Mucosa of descending colon (tissue), 3 donors: ENCODE measurements at regions not wholly inside any gene's neighbourhood (a gene's known extent, or its start where the extent isn't known, plus 50 kb on each side); places are given as distances from the start of the nearest gene placed in this dataset.

Experiments
- ATAC-seq: fragments of 200-7000 bp; cut with Tn5 transposase; one replicate; pipeline ENCODE4 v1.9.1; 2020; ENCODE audit warnings: mild to moderate bottlenecking, moderate library complexity
- DNase-seq, 3 donors: peaks; one replicate each; pipeline ENCODE4 v3.0.0-alpha.2; 2020
- H3K36me3 ChIP-seq: fragments of 200-600 bp; one replicate; pipeline ENCODE4 v1.8.0; 2021; ENCODE audit warnings: low read depth, mild to moderate bottlenecking
- H3K4me1 ChIP-seq: fragments of 200-600 bp; one replicate; pipeline ENCODE4 v1.8.0; 2021; ENCODE audit warnings: low read depth, mild to moderate bottlenecking
- H3K4me3 ChIP-seq: fragments of 200-600 bp; one replicate; pipeline ENCODE4 v1.8.0; 2021; ENCODE audit warnings: mild to moderate bottlenecking
- H3K9me3 ChIP-seq: fragments of 200-600 bp; one replicate; pipeline ENCODE4 v1.8.0; 2021; ENCODE audit warnings: mild to moderate bottlenecking
- intact Hi-C, 2 donors: fragments of 100-400 bp; cut with DNase I in 1 of 2; cut with micrococcal nuclease in 1 of 2; formaldehyde crosslinking; loops; one replicate each; pipeline versions ENCODE4 v1.11.0 to v1.11.1; 2022; cut with DNase I, micrococcal nuclease
- TF ChIP-seq, protein P1 (sequence below): fragments of 200-600 bp; IDR thresholded peaks from one replicate; pipeline ENCODE4 v1.8.0; 2022; ENCODE audit warnings: antibody characterized with exemption, mild to moderate bottlenecking
- donor health status: DM: no; HTN: no; CAD: no; lungs with moderate emphysema.
- donor health status: DM: no; HTN: no; CAD: no.
- donor health status: DM: no; HTN: yes; CAD: no.

GRCh38 chr4:12712648-12713339 is 771.3 kb downstream of the RAB28 start:
- ATAC-seq, result no peak
- H3K4me3 ChIP-seq, result no peak overlapping the region
- TF ChIP-seq, protein P1, sequence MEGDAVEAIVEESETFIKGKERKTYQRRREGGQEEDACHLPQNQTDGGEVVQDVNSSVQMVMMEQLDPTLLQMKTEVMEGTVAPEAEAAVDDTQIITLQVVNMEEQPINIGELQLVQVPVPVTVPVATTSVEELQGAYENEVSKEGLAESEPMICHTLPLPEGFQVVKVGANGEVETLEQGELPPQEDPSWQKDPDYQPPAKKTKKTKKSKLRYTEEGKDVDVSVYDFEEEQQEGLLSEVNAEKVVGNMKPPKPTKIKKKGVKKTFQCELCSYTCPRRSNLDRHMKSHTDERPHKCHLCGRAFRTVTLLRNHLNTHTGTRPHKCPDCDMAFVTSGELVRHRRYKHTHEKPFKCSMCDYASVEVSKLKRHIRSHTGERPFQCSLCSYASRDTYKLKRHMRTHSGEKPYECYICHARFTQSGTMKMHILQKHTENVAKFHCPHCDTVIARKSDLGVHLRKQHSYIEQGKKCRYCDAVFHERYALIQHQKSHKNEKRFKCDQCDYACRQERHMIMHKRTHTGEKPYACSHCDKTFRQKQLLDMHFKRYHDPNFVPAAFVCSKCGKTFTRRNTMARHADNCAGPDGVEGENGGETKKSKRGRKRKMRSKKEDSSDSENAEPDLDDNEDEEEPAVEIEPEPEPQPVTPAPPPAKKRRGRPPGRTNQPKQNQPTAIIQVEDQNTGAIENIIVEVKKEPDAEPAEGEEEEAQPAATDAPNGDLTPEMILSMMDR, result no peak
- intact Hi-C loops, result no loop called here
- no peaks in the 10 kb centered on the region for H3K9me3 ChIP-seq
- H3K36me3 ChIP-seq, result no peaks in the 10 kb centered on the region
- no peaks in the 10 kb centered on the region for H3K4me1 ChIP-seq
- no peak for DNase-seq

DNA sequence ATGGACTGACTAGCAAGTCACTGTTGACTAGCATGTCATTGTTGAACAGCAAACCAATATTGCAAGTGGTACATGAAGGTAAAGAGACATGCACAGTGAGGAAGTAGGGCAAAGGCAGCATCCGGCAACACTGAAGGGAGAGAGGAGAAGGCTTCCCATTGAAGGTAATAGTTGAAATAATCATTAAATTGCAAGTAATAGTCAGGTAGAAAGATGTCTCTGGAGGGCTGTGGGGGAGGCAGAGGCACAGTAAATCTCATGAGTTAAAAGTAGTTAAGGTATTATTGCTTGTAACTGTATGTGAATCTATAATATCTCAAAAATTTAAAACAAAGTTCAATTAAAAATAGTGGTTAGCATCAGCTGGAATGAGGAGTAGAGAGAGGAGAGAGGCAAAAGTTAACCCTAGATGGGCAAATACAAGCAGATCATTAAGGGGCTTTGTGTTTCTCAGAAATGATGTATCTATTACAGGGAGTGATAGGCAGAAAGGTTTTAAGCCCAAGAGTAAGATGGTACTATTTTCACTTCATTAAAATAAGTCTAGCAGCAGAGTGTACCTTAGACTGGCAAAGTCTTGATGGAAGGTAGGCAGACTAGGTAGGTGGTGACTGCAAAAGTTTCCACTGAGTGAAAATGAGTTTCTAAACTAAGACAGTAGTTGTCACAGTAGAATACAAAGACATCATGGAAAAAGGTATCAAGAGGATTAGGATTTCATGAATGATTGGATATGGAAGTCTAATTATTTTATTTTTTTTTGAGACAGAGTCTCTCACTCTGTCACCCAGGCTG is 776.6 kb downstream of the RAB28 start:
- Histone ChIP-seq H3K4me3 (no peak overlapping the region), H3K4me1 (no peaks in the 10 kb centered on the region), H3K9me3 (no peaks in the 10 kb centered on the region), H3K36me3 (no peaks in the 10 kb centered on the region)
- TF ChIP-seq, protein P1, result no peak
- no peak for DNase-seq
- intact Hi-C loops, result no loop called here
- no peak for ATAC-seq

- DNase-seq (no peak), ATAC-seq (no peak)
- Histone ChIP-seq H3K36me3 (no peaks in the 10 kb centered on the region), H3K4me1 (no peaks in the 10 kb centered on the region), H3K9me3 (no peaks in the 10 kb centered on the region), H3K4me3 (no peak overlapping the region)
- TF ChIP-seq, protein P1, result no peak
- intact Hi-C loops, result no loop called here
These were observed 781.1 kb downstream of the RAB28 start for GRCh38 chr4:12703036-12703435.

DNA sequence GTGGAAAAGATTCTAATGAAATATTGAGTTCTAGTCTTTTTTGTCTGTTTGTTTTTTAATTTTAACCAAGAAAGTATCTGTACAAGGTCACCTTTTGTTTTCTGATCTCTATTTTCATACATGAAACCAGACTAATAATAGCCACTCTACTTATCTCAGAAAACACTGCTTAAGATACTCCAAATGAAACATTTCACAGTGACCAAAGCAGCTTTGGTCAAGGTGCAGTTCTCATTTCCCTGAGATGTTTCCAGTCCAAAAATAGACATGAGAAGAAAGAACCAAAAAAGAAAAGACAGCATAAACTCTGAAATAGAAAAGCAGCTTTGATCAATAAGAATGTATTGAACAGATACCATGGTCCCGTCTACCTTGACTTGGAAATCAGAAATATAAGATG is 782.8 kb downstream of the RAB28 start:
- TF ChIP-seq, protein P1, result no peak

DNA sequence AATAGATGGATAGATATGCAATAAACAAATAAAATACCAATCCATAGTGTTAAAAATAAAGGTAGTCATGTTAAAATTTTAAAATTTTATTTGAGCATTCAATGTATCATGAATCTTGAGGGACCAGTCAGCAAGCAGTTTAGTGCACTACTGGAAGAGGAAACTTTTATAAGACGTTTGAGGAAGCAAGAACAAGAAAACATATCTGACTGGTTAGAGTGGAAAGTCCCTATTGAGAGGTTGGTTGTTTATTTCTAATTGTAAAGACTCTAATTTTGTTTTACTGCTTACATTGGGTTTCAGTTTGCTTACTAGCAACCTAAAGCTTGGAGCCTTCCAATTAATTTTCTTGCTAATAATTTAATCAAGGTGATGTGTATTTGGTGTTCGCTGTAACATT is 786.2 kb downstream of the RAB28 start:
- TF ChIP-seq, protein P1, result no peak
- intact Hi-C loops, result no loop called here
- no peaks in the 10 kb centered on the region for H3K36me3 ChIP-seq
- DNase-seq (no peak), ATAC-seq (no peak)
- no peak overlapping the region for H3K4me3 ChIP-seq
- no peaks in the 10 kb centered on the region for H3K9me3 ChIP-seq
- no peaks in the 10 kb centered on the region for H3K4me1 ChIP-seq

More for the DNA sequence above, 782.8 kb downstream of the RAB28 start:
- H3K4me3 ChIP-seq, result no peak overlapping the region
- H3K4me1 ChIP-seq, result no peaks in the 10 kb centered on the region
- H3K36me3 ChIP-seq, result no peaks in the 10 kb centered on the region
- DNase-seq (no peak), ATAC-seq (no peak)
- intact Hi-C loops, result no loop called here
- no peaks in the 10 kb centered on the region for H3K9me3 ChIP-seq
